ENCODE measurements at regions not wholly inside any gene's neighbourhood (a gene's known extent, or its start where the extent isn't known, plus 50 kb on each side); places are given as distances from the start of the nearest gene placed in this dataset.
"Not testable (repeated sequence)": the region's sequence is repeated elsewhere in the genome, so short reads cannot be mapped to it uniquely, and the experiment has no call there.

DNA sequence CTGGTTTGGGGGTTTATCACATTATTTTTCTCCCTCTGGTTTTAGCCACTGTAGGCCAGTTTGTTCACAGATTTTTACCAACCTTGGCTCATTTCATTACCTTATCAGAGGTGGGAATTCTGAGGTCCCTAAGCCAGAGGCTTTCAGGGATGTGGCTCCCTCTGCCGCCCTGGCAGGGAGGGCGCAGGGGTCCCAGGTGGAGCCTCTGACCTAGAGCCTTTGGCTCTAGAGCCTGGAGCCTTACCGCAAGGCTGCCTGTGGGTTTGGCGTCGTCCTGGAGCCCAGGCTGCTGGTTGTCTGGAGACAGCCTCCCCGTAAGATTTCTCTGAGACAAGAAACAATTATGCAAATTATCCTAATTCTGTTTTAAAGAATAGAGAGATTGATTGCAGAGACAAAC is 188.0 kb downstream of the LMLN start:
- not testable (repeated sequence) for DNase-seq (ENCODE audit: low spot score)

DNA sequence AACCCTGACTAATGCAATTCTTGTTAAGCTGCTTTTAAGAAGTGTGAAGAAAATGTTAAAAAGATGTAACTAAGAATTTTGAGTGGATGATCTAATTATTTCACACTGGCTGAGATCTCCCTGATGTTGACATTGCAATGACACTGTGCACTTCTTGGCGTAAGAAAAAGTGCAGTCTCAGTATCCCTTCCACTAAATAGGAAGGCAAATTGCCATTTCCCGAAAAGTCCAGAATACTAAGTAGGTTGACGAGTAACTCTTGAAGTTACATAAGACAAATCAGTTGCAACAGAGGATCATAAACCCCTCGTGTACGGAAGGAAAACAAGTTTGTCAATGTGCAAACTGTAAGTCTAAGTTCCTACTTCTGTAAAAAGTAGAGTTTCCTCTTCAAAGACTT is 189.9 kb downstream of the LMLN start:
- DNase-seq (ENCODE audit: low spot score) = peak; percentile 60

- DNase-seq (ENCODE audit: low spot score) = not testable (repeated sequence)
Measured at GRCh38 chr3:198151867-198152266, 191.8 kb downstream of the LMLN start.

DNA sequence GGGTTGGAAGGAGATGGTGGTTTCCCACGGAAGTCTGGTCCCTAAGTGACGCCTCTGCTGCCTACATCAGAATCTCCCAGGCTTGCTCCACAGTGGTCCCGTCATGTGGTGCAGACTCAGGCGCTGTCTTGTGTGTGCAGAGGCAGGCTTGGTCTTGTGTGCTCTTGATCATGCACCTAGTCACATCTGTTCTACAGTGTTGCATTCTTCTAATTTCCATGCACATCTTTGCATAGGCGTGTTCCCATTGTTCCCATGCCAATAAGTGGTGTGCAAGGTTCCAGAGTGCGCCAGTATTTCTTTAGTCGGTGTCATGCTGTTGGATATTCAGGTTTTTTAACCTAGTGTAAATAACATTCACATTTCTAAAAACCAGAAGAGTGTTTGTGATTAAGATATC is 195.8 kb downstream of the LMLN start:
- not testable (repeated sequence) for DNase-seq (ENCODE audit: low spot score)

GRCh38 chr3:198157231-198157868 is 197.3 kb downstream of the LMLN start:
- DNase-seq (ENCODE audit: low spot score) = not testable (repeated sequence)

DNA sequence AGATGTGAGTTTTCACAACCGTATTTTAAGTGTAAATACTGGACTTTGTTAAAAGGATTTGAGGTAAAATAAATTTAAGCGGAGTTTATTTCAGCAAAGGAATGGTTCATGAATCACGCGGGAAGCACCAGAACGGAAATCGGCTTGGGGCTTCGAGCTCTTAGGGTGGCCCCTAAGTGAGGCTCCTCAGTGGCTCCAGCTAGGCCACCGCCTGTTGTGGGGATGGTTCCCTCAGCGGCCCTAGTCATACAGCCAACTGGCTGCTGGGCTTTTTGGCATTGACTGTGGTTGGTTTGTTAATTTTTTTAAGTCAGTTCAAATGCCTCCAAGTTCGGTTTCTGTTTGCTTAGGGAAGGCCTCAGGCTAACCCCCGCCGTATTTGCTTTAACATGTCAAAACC is 198.0 kb downstream of the LMLN start:
- not testable (repeated sequence) for DNase-seq (ENCODE audit: low spot score)

GRCh38 chr3:198167339-198168039 is 207.5 kb downstream of the LMLN start:
- peak; percentile 24 for DNase-seq (ENCODE audit: low spot score)

- DNase-seq (ENCODE audit: low spot score) = not testable (repeated sequence)
Measured at GRCh38 chr3:198170781-198171180, 210.8 kb downstream of the LMLN start.

GRCh38 chr3:198173080-198173479 is 213.1 kb downstream of the LMLN start:
- not testable (repeated sequence) for DNase-seq (ENCODE audit: low spot score)

GRCh38 chr3:198173929-198174574 is 214.0 kb downstream of the LMLN start:
- not testable (repeated sequence) for DNase-seq (ENCODE audit: low spot score)
